ENCODE measurements at regions not wholly inside any gene's neighbourhood (a gene's known extent, or its start where the extent isn't known, plus 50 kb on each side); places are given as distances from the start of the nearest gene placed in this dataset.
"Not testable (repeated sequence)": the region's sequence is repeated elsewhere in the genome, so short reads cannot be mapped to it uniquely, and the experiment has no call there.

DNA sequence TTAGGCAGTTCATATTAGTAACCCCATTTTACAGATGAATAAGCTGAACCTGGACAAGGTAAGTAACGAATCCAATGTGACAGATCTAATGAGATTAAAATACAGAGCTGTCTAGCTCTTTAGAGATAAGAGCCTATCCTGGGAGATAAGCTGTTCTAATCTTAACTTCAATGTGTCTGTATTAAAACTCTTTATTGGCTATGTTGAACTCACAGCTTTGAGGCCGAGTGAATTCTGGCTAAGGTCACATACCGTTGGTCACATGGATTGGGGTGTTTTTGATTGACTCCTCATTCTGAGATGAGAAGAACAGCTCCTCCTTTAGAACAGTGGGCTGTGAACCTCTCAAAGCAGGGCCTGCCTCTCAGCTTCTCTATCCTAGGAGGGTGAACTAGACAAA lies 113.4 kb upstream of the EEPD1 start:
- no peak for DNase-seq

DNA sequence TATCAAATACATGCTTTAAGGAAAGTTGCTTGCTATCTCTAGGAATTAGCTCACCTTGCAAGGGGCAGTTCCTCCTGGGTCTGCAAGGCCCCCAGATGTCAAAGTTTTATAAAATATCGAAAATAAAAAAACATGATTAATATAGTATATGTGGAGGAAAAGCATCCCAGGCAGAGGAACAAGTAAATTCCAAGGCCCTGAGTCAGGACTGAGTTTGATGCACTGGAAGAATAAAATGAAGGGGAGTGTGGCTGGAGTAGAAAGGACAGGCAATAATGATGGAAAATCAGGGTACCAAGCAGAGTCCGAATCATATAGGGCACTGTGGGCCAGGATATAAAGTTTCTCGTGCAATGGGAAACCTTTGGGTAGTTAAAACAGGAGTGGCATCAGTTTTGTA lies 112.4 kb upstream of the EEPD1 start:
- peak; percentile 73 for DNase-seq

DNA sequence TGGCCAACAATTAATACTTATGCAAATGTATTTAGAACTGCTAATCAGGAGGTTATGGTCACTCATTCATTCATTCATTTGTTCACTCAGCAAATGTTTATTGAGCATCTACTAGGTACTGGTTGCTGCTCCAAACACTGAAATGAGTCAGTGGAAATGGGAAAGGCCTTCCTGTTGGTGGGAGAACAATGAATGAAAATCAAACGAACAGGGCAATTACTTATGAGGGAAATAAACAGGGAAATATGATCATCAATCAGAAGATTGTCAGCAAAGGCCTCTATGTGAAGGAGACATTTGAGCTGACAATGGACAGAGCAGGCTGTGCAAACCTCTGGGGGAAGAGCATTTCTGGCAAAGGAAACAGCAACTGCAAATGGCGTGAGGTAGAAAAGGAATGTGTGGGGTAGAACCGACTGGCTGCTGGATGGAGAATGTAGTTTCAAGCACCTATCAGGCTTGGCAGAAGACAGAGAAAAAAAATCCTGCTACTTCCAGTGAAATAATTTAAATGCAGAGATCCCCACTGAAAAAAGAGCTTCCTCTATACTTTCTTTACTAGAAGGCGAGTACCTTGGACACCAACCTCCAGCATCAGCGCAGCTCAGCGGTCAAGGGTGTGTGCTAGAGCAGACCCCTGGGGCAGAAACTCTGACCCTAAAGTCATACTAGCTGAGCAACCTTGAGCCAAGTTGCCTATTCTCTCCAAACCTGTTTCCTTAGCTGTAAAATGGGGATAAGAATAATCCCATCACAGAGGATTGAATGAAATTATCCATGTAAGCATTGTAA lies 108.8 kb upstream of the EEPD1 start:
- peak; percentile 40 for DNase-seq

DNA sequence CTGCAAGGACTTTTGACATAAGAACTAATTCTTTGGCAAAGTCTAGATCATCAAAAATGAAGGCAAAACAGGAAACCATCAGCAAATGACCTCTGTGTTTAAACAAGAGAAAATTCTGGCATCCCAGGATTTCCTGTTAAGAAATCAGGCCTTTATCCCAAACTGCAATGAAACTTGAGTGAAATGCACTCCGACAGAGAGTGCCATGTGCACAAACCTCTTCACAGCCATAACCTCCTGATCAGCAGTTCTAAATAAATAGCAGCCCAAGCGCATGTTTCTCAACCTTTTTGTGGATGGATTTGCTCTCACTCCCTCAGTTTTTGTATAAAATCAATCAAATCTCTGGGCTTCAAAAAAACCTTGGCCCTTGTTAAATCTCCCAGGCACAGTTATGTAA lies 107.7 kb upstream of the EEPD1 start:
- DNase-seq: peak; percentile 44

DNA sequence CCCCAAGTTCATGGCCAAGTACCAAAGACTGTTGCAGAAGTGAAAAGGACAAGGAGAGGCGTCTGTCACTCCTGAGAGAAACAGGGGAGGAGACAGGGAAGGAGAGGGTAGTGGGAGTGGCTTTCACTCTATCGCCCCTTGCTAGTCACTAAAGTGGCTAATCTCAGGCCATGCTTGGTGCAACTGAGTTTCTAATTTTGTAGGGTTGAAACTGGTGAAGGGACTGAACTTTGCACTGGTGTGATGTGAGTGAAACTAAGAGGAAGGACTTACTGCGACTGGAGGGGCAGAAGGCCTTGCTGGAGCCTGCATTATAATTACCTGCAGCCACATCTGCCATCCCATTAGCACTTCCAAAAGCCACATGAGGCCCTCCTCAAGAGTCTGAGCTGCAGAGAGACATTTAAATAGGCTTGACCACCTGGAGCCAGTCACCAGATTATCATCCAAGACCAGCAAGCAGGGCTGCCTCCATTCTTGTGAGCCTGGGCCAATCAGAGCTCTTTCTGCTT lies 107.2 kb upstream of the EEPD1 start:
- DNase-seq: no peak

DNA sequence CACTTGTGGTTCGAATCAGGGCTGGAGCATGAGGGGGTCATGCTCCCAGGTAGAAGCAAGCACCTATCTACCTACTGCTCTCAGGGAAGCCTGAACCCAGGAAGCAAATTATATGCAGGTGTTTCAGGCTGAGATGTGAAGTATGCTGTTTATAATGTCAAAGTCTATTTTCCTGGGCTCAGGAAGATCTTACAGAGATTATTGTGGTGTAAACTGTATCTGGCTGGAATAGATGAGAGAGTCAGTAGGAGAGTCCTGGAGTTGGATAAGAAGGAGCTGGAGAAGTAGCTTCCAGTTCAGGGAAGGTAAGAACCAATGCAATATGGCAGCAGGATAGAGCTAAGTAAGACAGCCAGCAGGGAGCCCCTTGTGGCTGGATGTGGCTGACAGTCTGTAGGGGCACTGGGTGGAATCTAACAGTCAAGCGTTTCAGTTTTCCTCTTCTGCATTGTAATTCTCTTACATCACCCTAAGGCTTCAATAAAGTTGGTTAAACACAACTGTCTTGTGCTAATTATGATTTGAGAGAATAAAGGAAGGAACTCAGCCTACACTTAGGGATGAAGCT lies 105.9 kb upstream of the EEPD1 start:
- DNase-seq: peak; percentile 47

GRCh38 chr7:36048141-36048901 lies 104.7 kb upstream of the EEPD1 start:
- DNase-seq: peak; percentile 98

- DNase-seq: peak; percentile 74
These were observed 104.2 kb upstream of the EEPD1 start for GRCh38 chr7:36048902-36049240.

GRCh38 chr7:36051501-36051900 lies 101.6 kb upstream of the EEPD1 start:
- no peak for DNase-seq

DNA sequence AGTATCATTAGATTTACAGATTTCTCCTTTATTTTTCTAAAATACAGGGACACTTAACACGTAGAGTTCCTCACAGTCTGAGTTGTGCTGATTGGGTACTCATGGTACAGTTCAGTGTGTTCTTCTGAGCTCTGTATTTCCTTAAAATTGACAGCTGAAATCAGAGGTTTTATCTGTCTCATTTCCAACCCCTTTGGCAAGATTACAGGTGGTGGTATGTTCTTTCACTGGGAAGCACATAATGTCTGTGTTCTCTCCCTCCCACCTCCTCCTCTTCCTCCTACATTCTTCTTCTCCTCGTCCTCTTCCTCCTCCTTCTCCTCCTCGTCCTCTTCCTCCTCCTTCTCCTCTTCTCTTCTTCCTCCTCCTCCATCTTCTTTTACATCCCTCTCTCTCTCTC lies 99.5 kb upstream of the EEPD1 start:
- no peak for DNase-seq

DNA sequence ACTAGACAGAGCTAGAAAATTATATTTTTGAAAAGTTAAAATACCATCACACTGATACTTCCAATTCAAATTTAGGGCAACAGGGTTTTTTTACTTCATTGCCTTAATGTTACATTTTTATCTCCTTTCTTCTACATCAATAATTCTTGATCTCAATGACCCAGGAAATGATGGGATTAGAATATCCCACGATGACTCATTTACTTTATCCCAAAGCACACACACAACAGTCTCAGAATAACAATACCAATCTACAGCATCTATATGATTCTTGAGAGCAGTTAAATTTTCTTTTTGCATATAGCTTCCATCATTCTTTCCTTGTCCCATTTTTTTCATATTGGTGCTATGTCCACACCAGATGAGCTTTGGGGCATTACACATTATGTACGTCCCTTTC lies 98.4 kb upstream of the EEPD1 start:
- peak; percentile 48 for DNase-seq

- DNase-seq: no peak
These were observed 97.8 kb upstream of the EEPD1 start for GRCh38 chr7:36055207-36055606.

DNA sequence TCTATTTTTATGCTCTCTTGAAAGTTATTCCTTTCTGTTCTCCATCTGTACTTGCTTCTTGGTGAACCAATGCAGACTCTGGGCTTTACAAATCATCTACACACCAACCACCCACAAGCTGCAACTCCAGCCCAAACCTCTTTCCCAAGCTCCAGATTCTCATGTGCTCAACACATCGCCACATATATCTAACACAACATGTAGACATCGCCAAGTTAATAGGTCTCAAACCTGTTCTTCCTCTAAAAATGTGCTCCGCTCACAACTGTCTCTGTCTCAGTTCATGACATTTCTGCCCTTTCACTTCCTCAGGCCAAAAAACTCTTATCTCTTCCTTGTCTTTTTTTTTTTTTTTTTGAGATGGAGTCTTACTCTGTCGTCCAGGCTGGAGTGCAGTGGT lies 95.7 kb upstream of the EEPD1 start:
- DNase-seq: no peak

DNA sequence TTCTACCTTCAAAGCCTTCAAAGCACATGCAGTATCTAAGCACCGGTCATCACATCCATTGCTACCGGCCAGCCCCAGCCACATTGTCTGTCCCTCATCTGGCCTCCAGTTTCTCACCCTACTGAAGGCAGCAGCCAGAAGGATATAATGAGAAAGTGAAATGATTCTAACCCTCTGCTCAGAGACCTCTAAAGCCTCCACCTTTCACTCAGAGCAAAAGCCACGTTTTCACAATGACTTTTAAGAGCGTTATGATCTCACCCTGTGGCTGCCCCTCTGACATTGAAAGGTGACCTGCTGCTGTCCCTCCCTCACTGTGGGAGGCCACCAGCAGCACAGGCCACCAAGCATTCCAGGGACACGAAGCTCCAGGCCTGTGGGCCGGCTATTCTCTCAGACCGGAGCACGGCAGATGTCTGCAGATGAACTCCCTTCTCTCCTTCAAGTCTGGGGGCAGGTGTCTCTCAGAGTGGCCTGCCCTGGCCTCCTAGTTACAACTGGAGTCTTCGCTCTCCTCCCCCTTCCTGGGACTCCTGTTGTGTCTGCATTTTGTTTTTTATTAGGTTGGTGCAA lies 94.9 kb upstream of the EEPD1 start:
- DNase-seq: no peak

- DNase-seq: not testable (repeated sequence)
These were observed 92.7 kb upstream of the EEPD1 start for GRCh38 chr7:36060388-36060787.

GRCh38 chr7:36062154-36062815 lies 90.8 kb upstream of the EEPD1 start:
- peak; percentile 18 for DNase-seq

GRCh38 chr7:36064676-36065075 lies 88.4 kb upstream of the EEPD1 start:
- DNase-seq: peak; percentile 27

GRCh38 chr7:36065563-36066342 lies 87.3 kb upstream of the EEPD1 start:
- DNase-seq: not testable (repeated sequence)

- DNase-seq: no peak
These were observed 86.8 kb upstream of the EEPD1 start for GRCh38 chr7:36066343-36066664.

DNA sequence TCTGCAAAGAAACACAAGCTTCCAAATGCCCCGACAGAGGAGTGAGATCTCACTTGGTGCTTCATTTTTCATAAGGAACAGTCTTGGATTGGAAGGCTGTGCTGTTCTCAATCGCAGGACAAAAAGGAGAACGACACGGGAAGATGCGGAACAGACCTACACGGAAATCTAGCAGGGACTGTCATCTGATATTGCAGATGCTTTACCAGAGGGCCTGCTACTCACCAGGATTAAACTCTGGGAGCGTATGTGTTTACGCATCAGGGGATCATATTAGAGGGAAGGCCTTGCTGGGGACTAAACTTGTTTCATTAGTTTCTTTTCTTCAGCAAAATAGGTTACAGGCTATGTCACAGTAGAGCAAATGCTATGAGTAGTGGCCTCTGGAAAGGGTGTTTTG lies 82.8 kb upstream of the EEPD1 start:
- DNase-seq: no peak

GRCh38 chr7:36071605-36072004 lies 81.4 kb upstream of the EEPD1 start:
- no peak for DNase-seq

- DNase-seq: no peak
These were observed 80.4 kb upstream of the EEPD1 start for GRCh38 chr7:36072620-36073019.
